Lung microvascular endothelial cell (primary cell): ENCODE measurements at regions not wholly inside any gene's neighbourhood (a gene's known extent, or its start where the extent isn't known, plus 50 kb on each side); places are given as distances from the start of the nearest gene placed in this dataset.
"Not testable (repeated sequence)": the region's sequence is repeated elsewhere in the genome, so short reads cannot be mapped to it uniquely, and the experiment has no call there.

Experiments
- DNase-seq, 2 donors: peaks; one replicate each; pipeline versions ENCODE4 v3.0.0 to v3.0.0-alpha.2; 2010; ENCODE audit warnings: low read depth in 2 of 2

DNA sequence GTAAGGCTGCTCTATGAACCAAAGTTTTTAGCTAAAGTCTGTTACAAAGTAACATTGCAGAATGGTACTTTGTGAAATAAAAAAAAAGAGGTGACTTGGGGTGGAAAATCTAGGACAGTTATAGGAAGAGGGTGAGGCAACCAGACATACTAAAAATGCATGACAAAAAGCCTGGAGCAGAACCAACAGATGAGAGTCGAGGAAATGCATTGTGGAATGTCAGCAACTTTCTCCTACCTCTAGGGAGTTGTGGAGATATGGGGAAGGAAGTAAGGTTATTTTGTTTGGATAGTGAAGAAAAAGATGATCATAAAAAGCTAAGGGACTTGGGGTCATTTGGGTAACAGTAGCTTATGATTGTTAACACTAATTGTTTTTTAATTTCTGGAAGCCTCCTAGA is 295.6 kb downstream of the S1PR1 start:
- no peak for DNase-seq

DNA sequence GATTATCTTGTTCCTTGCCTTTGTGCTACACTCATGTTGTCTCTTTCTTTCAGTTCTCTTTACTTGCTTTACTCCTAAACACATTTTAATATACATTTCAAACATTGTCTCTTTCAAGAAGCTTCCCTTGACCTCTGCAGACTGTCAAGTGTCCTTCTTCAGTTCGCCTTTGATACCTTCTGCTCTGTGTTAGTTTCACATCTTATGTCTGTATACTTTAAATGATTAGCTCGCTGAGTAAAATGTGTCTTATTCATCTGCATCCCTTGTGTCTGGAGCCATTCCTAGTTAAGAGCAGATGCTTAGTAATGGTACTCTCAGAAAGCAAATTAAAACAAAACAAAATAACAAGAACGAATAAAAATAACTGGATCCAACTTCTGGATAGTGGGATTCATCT is 303.3 kb downstream of the S1PR1 start:
- no peak for DNase-seq

DNA sequence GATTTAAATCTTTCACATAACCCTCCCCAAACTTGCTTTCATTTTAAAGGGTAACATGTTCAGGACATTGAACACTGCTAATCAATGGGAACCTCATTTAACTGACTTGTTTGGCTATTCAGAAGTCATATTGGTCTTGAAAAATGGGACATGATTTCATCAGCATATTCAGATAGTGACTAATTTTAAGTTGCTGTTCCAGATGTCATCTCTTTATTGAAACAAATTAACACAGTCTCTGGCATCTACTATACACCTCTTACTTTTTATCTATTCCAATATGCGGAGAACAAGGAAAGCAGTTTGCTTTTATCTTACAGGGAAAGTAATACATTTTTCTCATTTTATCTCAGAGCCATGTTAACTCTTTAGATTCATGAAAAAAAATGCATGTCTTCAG is 310.1 kb downstream of the S1PR1 start:
- DNase-seq, result no peak

GRCh38 chr1:101547357-101547756 is 310.5 kb downstream of the S1PR1 start:
- DNase-seq, result no peak

DNA sequence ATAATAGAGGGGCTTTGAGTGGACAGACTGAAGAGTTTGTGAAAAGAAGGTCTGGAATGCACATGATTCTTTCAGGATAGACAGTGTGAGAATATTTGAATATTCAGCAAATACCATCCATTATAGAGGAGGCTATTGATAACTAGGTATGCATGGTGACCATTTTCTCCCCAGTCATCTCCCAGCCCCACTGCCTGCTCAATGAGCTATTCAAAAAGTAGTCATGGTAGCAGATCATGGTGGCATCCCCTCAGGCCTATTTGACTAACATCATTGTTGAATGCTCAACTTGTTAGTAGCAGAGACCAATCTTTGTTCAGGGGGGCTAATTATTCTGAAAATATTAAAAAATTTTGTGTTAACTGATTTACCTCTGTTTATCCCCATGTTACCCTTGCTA is 311.6 kb downstream of the S1PR1 start:
- no peak for DNase-seq

DNA sequence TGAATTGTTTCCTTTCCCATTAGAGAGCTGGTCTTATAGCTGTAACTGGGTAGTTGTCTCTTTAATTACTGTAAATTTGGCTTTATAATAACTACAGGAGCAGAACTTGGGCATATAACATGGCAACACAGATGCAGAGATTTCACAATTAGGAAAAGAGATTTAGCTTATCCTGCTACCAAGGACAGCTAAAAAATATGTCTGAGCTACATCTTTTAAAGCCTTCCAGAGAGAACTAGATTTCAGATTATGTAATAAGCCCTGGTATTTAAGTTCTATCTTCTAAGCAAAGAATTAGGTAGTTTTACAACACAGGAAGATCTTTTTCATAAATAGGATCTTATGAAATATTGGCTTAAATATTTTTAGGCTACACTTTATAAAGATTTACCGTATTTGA is 313.8 kb downstream of the S1PR1 start:
- no peak for DNase-seq

DNA sequence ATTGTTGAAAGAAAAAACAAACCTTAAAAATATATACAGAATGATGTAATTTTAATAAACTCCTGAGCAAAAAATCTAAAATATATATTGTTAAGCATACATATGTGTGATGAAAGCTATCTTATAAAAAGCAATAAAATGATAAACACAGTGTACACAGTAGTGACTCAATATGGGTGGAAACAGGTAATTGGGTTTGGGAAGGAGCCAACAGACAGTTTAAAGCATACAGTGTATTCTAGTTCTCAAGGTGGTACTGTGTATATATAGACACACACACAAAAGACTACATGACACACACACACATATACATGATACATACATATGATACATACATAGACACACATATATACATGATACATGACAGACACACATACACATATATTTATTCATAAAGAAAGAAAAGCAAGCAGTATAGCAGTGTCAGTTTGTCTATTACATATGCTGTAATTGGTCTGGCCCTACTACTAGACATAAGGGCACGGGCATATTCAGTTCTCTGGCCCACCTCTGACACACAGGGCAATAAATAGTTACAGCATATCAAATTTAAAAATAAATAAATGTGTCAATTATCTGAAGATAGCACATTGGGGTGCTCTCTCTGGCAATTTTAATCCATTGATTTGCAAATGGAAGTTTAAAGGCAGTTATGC is 330.2 kb downstream of the S1PR1 start:
- DNase-seq, result no peak

GRCh38 chr1:101567582-101568189 is 330.9 kb downstream of the S1PR1 start:
- peak; percentile 36 to 49 for DNase-seq

GRCh38 chr1:101587741-101588140 is 350.9 kb downstream of the S1PR1 start:
- DNase-seq, result peak; percentile 1 to 34

GRCh38 chr1:101588677-101589076 is 351.9 kb downstream of the S1PR1 start:
- no peak for DNase-seq

GRCh38 chr1:101592845-101593244 is 356.0 kb downstream of the S1PR1 start:
- no peak for DNase-seq

GRCh38 chr1:101595881-101596374 is 359.1 kb downstream of the S1PR1 start:
- no peak for DNase-seq

DNA sequence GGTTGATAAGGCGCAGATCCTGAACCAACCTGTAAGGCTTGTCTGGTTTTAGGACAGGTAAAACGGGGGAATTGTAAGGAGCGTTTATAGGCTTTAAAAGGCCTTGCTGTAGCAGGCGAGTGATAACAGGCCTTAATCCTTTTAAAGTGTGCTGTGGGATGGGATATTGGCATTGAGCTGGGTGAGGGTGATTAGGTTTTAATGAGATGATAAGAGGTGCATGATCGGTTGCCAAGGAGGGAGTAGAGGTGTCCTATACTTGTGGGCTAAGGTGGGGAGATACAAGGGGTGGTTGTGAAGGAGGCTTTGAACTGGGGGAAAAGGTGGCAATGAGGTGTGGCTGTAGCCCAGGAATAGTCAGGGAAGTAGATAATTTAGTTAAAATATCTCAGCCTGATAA is 363.8 kb downstream of the S1PR1 start:
- not testable (repeated sequence) for DNase-seq

- no peak for DNase-seq
Observed at GRCh38 chr1:101603726-101604125, 366.9 kb downstream of the S1PR1 start.

DNA sequence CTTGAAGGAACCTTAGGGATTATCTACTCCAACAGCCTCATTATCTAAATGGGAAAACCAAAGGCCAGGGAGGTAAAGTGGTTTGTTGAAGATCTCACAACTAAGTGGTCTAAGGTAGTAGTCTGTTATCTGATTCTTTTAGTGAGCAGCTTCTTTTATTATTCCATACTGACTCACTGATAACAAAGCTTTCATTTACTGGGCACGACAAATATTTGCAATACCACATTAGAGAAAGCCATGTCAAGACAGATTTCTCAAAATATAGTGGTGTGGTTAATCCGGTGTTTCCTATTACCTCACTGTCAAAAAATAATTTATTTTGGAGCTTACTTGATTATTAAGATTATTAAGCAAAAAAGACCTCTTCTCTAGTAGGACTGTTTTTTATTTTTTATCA is 369.1 kb downstream of the S1PR1 start:
- DNase-seq, result no peak

GRCh38 chr1:101613546-101613945 is 376.7 kb downstream of the S1PR1 start:
- peak; percentile 45 to 49 for DNase-seq

- DNase-seq, result no peak
Observed at GRCh38 chr1:101618900-101619299, 377.8 kb downstream of the OLFM3 start.

GRCh38 chr1:101632548-101633272 is 364.0 kb downstream of the OLFM3 start:
- no peak for DNase-seq

- DNase-seq, result no peak
Observed at GRCh38 chr1:101645810-101646209, 350.9 kb downstream of the OLFM3 start.

DNA sequence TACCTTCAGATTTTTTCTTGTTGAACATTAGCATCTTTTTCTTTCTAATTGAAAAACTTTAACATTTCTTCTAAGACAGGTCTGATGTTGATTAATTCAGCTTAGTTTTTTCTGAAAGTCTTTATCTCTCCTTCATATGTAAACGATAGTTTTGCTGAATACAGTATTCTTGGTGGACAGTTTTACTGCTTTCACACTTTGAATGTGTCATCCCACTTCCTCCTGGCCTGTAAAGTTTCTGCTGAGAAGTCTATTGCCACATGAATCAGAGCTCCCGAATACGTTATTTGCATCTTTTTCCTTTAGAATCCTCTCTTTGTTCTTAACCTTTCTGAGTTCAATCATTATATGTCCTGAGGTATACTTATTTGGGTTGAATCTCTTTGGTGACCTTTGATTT is 344.2 kb downstream of the OLFM3 start:
- DNase-seq, result no peak

DNA sequence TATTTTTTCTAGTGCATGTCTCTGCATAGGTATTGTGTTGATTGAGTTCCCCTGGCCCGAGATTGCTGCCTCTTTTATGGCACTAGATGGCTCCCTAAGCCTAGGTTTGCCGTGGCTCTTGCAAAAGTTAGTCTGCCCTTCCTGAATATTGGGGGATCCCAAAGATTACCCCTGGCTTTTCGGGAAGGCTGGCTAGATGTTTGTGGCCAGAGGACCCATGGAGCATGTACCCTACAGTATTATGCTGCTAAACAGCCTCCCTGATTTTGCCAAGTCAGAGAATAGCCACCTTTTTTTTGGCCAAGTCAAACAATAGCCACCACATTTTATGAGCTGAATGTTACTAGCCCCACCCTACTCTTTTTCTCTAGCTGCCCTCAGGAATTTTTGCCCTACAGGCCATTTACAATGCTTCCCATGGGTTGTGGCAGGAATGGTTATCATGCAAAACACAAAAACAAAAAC is 343.2 kb downstream of the OLFM3 start:
- peak; percentile 35 for DNase-seq

DNA sequence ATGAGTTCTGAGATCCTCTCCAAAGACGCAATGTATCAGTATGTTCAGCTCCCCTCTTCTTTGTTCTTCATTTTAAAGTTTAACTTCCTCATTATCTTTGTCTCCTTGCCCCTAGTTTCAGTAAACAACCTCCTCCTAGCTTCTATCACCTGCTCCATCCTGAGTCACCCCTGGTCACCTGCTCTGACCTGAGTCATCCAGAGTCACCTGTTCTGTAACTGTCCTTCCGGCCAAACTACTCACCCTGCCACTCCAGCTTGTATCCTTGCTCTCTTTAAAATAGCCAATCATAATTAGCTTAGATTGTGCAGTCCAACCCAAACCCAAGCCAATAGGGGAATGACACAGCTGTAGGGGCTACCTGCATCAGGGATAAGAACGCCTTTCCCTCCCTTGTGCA is 332.0 kb downstream of the OLFM3 start:
- DNase-seq, result no peak

DNA sequence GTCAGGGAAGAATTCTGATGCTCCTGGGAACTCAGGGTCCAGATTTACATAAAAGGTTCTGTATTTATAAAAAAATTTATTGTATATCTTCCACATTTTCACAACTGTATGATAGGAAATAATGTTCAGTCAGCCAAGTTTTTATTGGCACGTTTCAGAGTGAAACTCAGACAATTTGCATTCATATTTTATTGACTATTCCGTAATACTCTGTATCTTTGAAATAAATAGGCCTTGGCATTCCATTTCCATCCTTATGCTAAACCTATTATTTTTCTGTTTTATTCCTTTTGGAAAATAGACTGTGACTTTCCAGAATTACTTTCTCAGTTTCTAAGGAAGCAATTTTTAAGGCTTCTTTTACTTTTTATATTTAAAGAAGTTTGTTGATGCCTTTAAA is 329.0 kb downstream of the OLFM3 start:
- no peak for DNase-seq
